CD14-positive monocyte (primary cell): ENCODE measurements at regions not wholly inside any gene's neighbourhood (a gene's known extent, or its start where the extent isn't known, plus 50 kb on each side); places are given as distances from the start of the nearest gene placed in this dataset.

Experiments used
- DNase-seq, 3 donors: peaks; one replicate each; pipeline ENCODE4 v3.0.0-alpha.2; 2011 to 2022
- H2AFZ ChIP-seq: 2 replicates; pipeline ENCODE4 v1.6.0; 2012; ENCODE audit warnings: mild to moderate bottlenecking, low read depth, low read length, inconsistent platforms; ENCODE audit not compliant: insufficient read depth, poor library complexity, severe bottlenecking
- H3K27ac ChIP-seq, 2 donors: 1 replicate in 1 of 2; 2 replicates in 1 of 2; pipeline ENCODE4 v1.5.1; 2012 to 2013; ENCODE audit warnings: low read length in 2 of 2, control low read depth in 1 of 2, inconsistent platforms in 1 of 2, low read depth in 1 of 2, mild to moderate bottlenecking in 1 of 2
- H3K27me3 ChIP-seq, 2 donors: one replicate each; pipeline versions ENCODE4 v1.6.0 to v1.6.1; 2011 to 2013; ENCODE audit warnings: low read length in 2 of 2; ENCODE audit not compliant: control insufficient read depth in 2 of 2, insufficient read depth in 2 of 2
- H3K36me3 ChIP-seq, 2 donors: replicated peaks in 1 of 2; 1 replicate in 1 of 2; 2 replicates in 1 of 2; pipeline versions ENCODE4 v1.5.1 to v1.6.1; 2012 to 2013; ENCODE audit warnings: low read length in 2 of 2, control low read depth in 1 of 2, inconsistent platforms in 1 of 2, mild to moderate bottlenecking in 1 of 2; ENCODE audit not compliant: insufficient read depth in 2 of 2, control insufficient read depth in 1 of 2
- H3K4me1 ChIP-seq, 2 donors: 1 replicate in 1 of 2; 2 replicates in 1 of 2; pipeline versions ENCODE4 v1.5.1 to v1.6.1; 2012 to 2013; ENCODE audit warnings: low read length in 2 of 2, control low read depth in 1 of 2, inconsistent platforms in 1 of 2, mild to moderate bottlenecking in 1 of 2, moderate library complexity in 1 of 2; ENCODE audit not compliant: insufficient read depth in 2 of 2, control insufficient read depth in 1 of 2
- H3K4me2 ChIP-seq: replicated peaks from 2 replicates; pipeline ENCODE3; 2012; ENCODE audit warnings: low read length, moderate library complexity, mild to moderate bottlenecking; ENCODE audit not compliant: poor library complexity, severe bottlenecking; ENCODE audit errors: extremely low read depth
- H3K4me3 ChIP-seq, 3 experiments: fragments of 200-600 bp in 1 of 3; sonication (generic) in 1 of 3; replicated peaks in 1 of 3; 1 replicate in 2 of 3; 2 replicates in 1 of 3; pipeline ENCODE4 v1.5.1; 2011 to 2013; ENCODE audit warnings: low read length in 3 of 3, mild to moderate bottlenecking in 3 of 3, control low read depth in 2 of 3, low read depth in 2 of 3, inconsistent platforms in 1 of 3, moderate library complexity in 1 of 3
- H3K79me2 ChIP-seq: 2 replicates; pipeline ENCODE4 v1.6.0; 2012; ENCODE audit warnings: mild to moderate bottlenecking, control low read depth, inconsistent platforms, low read length, moderate library complexity; ENCODE audit not compliant: insufficient read depth
- H3K9ac ChIP-seq: 2 replicates; pipeline ENCODE4 v1.6.0; 2017; ENCODE audit warnings: low read length, mild to moderate bottlenecking; ENCODE audit not compliant: insufficient read depth, poor library complexity, severe bottlenecking
- H3K9me3 ChIP-seq, 2 donors: replicated peaks in 1 of 2; 1 replicate in 1 of 2; 2 replicates in 1 of 2; pipeline versions ENCODE4 v1.5.1 to v1.6.1; 2012 to 2013; ENCODE audit warnings: low read length in 2 of 2, control low read depth in 1 of 2; ENCODE audit not compliant: control insufficient read depth in 1 of 2, insufficient read depth in 1 of 2
- H4K20me1 ChIP-seq: 2 replicates; pipeline ENCODE4 v1.6.0; 2012; ENCODE audit warnings: mild to moderate bottlenecking, low read length, control low read depth, moderate library complexity; ENCODE audit not compliant: insufficient read depth
- H3K27ac Mint-ChIP-seq, 7 donors: one replicate each; pipeline ENCODE4 v1.8.0; 2020; ENCODE audit warnings: mild to moderate bottlenecking in 7 of 7, mixed read lengths in 7 of 7, moderate library complexity in 6 of 7, inconsistent platforms in 2 of 7
- H3K27me3 Mint-ChIP-seq, 3 donors: one replicate each; pipeline ENCODE4 v1.8.0; 2021 to 2022; ENCODE audit warnings: low read depth in 3 of 3, mild to moderate bottlenecking in 3 of 3, mixed read lengths in 3 of 3, moderate library complexity in 3 of 3, inconsistent platforms in 1 of 3
- H3K36me3 Mint-ChIP-seq, 2 donors: one replicate each; pipeline ENCODE4 v1.8.0; 2020; ENCODE audit warnings: mixed read lengths in 2 of 2, inconsistent platforms in 1 of 2, mild to moderate bottlenecking in 1 of 2
- H3K4me1 Mint-ChIP-seq: one replicate; pipeline ENCODE4 v1.8.0; 2020; ENCODE audit warnings: mild to moderate bottlenecking, mixed read lengths
- H3K4me3 Mint-ChIP-seq, 2 donors: one replicate each; pipeline ENCODE4 v1.8.0; 2020; ENCODE audit warnings: mild to moderate bottlenecking in 2 of 2, mixed read lengths in 2 of 2, moderate library complexity in 1 of 2
- H3K9me3 Mint-ChIP-seq, 7 donors: one replicate each; pipeline ENCODE4 v1.8.0; 2020 to 2022; ENCODE audit warnings: mixed read lengths in 7 of 7, mild to moderate bottlenecking in 6 of 7, moderate library complexity in 6 of 7, inconsistent platforms in 2 of 7
- WGBS: methylation state at CpG from one replicate; pipeline ENCODE4 v1.1.5; 2013; ENCODE audit warnings: missing lambda C conversion rate; ENCODE audit not compliant: insufficient coverage; 5-methylcytosine and 5-hydroxymethylcytosine counted together
- intact Hi-C, 2 donors: fragments of 100-400 bp; cut with micrococcal nuclease; formaldehyde crosslinking; loops; one replicate each; pipeline versions ENCODE4 v1.15.0 to v1.15.1; 2023
- TF ChIP-seq, protein P1 (sequence below): fragments of 200-600 bp; IDR thresholded peaks from one replicate; pipeline ENCODE4 v1.8.0; 2022; ENCODE audit warnings: antibody characterized with exemption, mild to moderate bottlenecking

DNA sequence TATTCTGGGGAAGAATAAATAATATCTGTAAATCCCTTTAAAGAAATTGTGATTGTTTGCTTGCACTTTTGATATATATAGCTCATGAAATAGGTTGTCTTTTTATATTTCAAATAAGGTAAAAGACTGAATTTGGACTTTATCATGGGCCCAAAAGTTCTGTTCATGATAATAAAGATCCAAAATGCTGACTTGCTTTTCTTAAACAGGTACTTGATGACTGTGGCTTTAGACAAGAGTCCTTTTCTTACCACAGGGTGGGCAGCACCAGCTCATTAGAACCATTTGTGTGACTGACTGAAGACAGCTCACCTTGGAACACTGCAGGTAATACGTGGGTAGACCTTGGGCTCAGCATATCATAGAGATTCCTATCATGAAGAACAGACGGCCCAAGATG is 432.6 kb downstream of the ETNK1 start:
- Histone ChIP-seq H3K27me3 (no peaks in the 10 kb centered on the region), H3K4me1 (no peaks in the 10 kb centered on the region), H4K20me1 (no peaks in the 10 kb centered on the region), H3K9ac (no peak overlapping the region), H3K4me2 (no peak overlapping the region), H3K36me3 (no peaks in the 10 kb centered on the region), H3K4me3 (no peak overlapping the region), H3K79me2 (no peaks in the 10 kb centered on the region), H3K9me3 (no peaks in the 10 kb centered on the region), H2AFZ (no peak overlapping the region), H3K27ac (no peak overlapping the region)
- Mint-ChIP-seq H3K4me1 (no peaks in the 10 kb centered on the region), H3K36me3 (no peaks in the 10 kb centered on the region), H3K27me3 (no peaks in the 10 kb centered on the region), H3K27ac (no peak overlapping the region), H3K9me3 (peaks cover 0 to 3% (median 0%) of the 10 kb centered on the region in 7 donors), H3K4me3 (no peak overlapping the region)
- no peak for DNase-seq
- no CpG with 5 or more reads among the region's 2 CpGs for WGBS
- intact Hi-C loops: no loop called here
- TF ChIP-seq, protein P1, sequence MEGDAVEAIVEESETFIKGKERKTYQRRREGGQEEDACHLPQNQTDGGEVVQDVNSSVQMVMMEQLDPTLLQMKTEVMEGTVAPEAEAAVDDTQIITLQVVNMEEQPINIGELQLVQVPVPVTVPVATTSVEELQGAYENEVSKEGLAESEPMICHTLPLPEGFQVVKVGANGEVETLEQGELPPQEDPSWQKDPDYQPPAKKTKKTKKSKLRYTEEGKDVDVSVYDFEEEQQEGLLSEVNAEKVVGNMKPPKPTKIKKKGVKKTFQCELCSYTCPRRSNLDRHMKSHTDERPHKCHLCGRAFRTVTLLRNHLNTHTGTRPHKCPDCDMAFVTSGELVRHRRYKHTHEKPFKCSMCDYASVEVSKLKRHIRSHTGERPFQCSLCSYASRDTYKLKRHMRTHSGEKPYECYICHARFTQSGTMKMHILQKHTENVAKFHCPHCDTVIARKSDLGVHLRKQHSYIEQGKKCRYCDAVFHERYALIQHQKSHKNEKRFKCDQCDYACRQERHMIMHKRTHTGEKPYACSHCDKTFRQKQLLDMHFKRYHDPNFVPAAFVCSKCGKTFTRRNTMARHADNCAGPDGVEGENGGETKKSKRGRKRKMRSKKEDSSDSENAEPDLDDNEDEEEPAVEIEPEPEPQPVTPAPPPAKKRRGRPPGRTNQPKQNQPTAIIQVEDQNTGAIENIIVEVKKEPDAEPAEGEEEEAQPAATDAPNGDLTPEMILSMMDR: no peak

DNA sequence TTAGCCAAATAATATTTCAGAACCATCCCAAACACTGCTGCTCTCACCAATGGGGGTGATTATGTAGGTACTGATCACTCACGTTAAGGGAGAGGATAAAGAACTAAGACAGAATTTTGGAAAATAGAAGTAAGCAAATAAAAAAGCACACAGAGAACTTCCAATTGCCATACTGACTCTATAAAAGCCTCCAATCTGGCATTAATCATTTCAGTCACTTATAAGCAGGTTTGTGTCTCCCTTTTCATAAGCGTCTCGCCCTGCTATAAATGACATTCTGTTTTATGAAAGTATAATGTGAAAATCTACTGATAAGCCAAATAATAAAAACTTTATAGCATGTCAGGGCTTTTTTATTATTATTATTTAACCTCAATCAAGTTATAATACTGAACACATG is 435.2 kb downstream of the ETNK1 start:
- DNase-seq: no peak
- Histone ChIP-seq H2AFZ (no peak overlapping the region), H3K36me3 (no peaks in the 10 kb centered on the region), H4K20me1 (no peaks in the 10 kb centered on the region), H3K9me3 (no peaks in the 10 kb centered on the region), H3K79me2 (no peaks in the 10 kb centered on the region), H3K4me3 (no peak overlapping the region), H3K4me2 (no peak overlapping the region), H3K27ac (no peak overlapping the region), H3K4me1 (no peaks in the 10 kb centered on the region), H3K27me3 (no peaks in the 10 kb centered on the region), H3K9ac (no peak overlapping the region)
- TF ChIP-seq, protein P1: no peak
- no peak overlapping the region for H3K4me3 Mint-ChIP-seq
- intact Hi-C loops: no loop called here
- H3K4me1 Mint-ChIP-seq: no peaks in the 10 kb centered on the region
- no CpG with 5 or more reads among the region's 3 CpGs for WGBS
- H3K27me3 Mint-ChIP-seq: no peaks in the 10 kb centered on the region
- H3K9me3 Mint-ChIP-seq: peaks cover 0 to 5% (median 3%) of the 10 kb centered on the region in 7 donors
- H3K36me3 Mint-ChIP-seq: no peaks in the 10 kb centered on the region
- no peak overlapping the region for H3K27ac Mint-ChIP-seq
